Activated CD4-positive, alpha-beta T cell treated with anti-CD3 and anti-CD28 coated beads, Interleukin-2, amount 10 ng/mL, durations not matched to agents 7 days and 5 days (primary cell): ENCODE measurements at regions not wholly inside any gene's neighbourhood (a gene's known extent, or its start where the extent isn't known, plus 50 kb on each side); places are given as distances from the start of the nearest gene placed in this dataset.

Experiments
- CTCF ChIA-PET: fragments of 350-600 bp; sonication (Branson Sonifier 250); formaldehyde crosslinking; loops from one replicate; lab custom pipeline; 2021; ENCODE audit warnings: antibody characterized with exemption; lab: Charles Lee
- POLR2A ChIA-PET: fragments of 350-600 bp; sonication (Branson Sonifier 250); formaldehyde crosslinking; loops from one replicate; lab custom pipeline; 2021; ENCODE audit warnings: antibody characterized with exemption; lab: Charles Lee
- DNase-seq: peaks from one replicate; pipeline ENCODE4 v3.0.0-alpha.2; 2020
- H3K27ac Mint-ChIP-seq: one replicate; pipeline ENCODE4 v1.8.0; 2021; ENCODE audit warnings: mild to moderate bottlenecking, moderate library complexity, mixed read lengths
- H3K27me3 Mint-ChIP-seq: one replicate; pipeline ENCODE4 v1.8.0; 2021; ENCODE audit warnings: mixed read lengths
- H3K36me3 Mint-ChIP-seq: one replicate; pipeline ENCODE4 v1.8.0; 2021; ENCODE audit warnings: low read depth, mixed read lengths
- H3K4me1 Mint-ChIP-seq: one replicate; pipeline ENCODE4 v1.8.0; 2021; ENCODE audit warnings: mixed read lengths
- H3K4me3 Mint-ChIP-seq: one replicate; pipeline ENCODE4 v1.8.0; 2021; ENCODE audit warnings: mild to moderate bottlenecking, moderate library complexity, mixed read lengths
- H3K9me3 Mint-ChIP-seq: one replicate; pipeline ENCODE4 v1.8.0; 2021; ENCODE audit warnings: mixed read lengths

GRCh38 chr14:66174453-66174891, 311.7 kb upstream of the CCDC196 start:
- H3K27ac Mint-ChIP-seq, result no peak overlapping the region
- peaks cover 24% of the 10 kb centered on the region for H3K27me3 Mint-ChIP-seq
- no peaks in the 10 kb centered on the region for H3K4me1 Mint-ChIP-seq
- no peak overlapping the region for H3K4me3 Mint-ChIP-seq
- H3K36me3 Mint-ChIP-seq, result no peaks in the 10 kb centered on the region
- POLR2A ChIA-PET, result no interaction called here
- H3K9me3 Mint-ChIP-seq, result no peaks in the 10 kb centered on the region
- CTCF ChIA-PET, result no interaction called here
- DNase-seq, result no peak

GRCh38 chr14:66177935-66178334, 308.2 kb upstream of the CCDC196 start:
- no peak for DNase-seq
- H3K4me3 Mint-ChIP-seq, result no peak overlapping the region
- CTCF ChIA-PET, result no interaction called here
- no peaks in the 10 kb centered on the region for H3K4me1 Mint-ChIP-seq
- no peaks in the 10 kb centered on the region for H3K9me3 Mint-ChIP-seq
- POLR2A ChIA-PET, result no interaction called here
- H3K27ac Mint-ChIP-seq, result no peak overlapping the region
- H3K36me3 Mint-ChIP-seq, result no peaks in the 10 kb centered on the region
- H3K27me3 Mint-ChIP-seq, result peaks cover 19% of the 10 kb centered on the region

- Mint-ChIP-seq H3K4me3 (no peak overlapping the region), H3K27me3 (peaks cover 8% of the 10 kb centered on the region), H3K9me3 (peaks cover 5% of the 10 kb centered on the region), H3K27ac (no peak overlapping the region), H3K4me1 (no peaks in the 10 kb centered on the region), H3K36me3 (no peaks in the 10 kb centered on the region)
- CTCF ChIA-PET, result no interaction called here
- no peak for DNase-seq
- POLR2A ChIA-PET, result no interaction called here
These were observed 289.5 kb upstream of the CCDC196 start for GRCh38 chr14:66196670-66197069.

GRCh38 chr14:66197276-66197675, 288.9 kb upstream of the CCDC196 start:
- POLR2A ChIA-PET, result no interaction called here
- Mint-ChIP-seq H3K9me3 (peaks cover 5% of the 10 kb centered on the region), H3K27me3 (peaks cover 9% of the 10 kb centered on the region)

GRCh38 chr14:66206554-66206953, 279.6 kb upstream of the CCDC196 start:
- Mint-ChIP-seq H3K9me3 (peaks cover 11% of the 10 kb centered on the region), H3K4me1 (no peaks in the 10 kb centered on the region), H3K4me3 (no peak overlapping the region), H3K27me3 (peaks cover 9% of the 10 kb centered on the region), H3K27ac (no peak overlapping the region), H3K36me3 (no peaks in the 10 kb centered on the region)
- no peak for DNase-seq
- POLR2A ChIA-PET, result no interaction called here
- CTCF ChIA-PET, result no interaction called here

More at GRCh38 chr14:66197276-66197675, 288.9 kb upstream of the CCDC196 start:
- no peak overlapping the region for H3K4me3 Mint-ChIP-seq
- DNase-seq, result no peak
- H3K4me1 Mint-ChIP-seq, result no peaks in the 10 kb centered on the region
- no peaks in the 10 kb centered on the region for H3K36me3 Mint-ChIP-seq
- no peak overlapping the region for H3K27ac Mint-ChIP-seq
- CTCF ChIA-PET, result no interaction called here

GRCh38 chr14:66216763-66217162, 269.4 kb upstream of the CCDC196 start:
- H3K4me3 Mint-ChIP-seq, result no peak overlapping the region
- CTCF ChIA-PET, result no interaction called here
- no peaks in the 10 kb centered on the region for H3K36me3 Mint-ChIP-seq
- peaks cover 13% of the 10 kb centered on the region for H3K9me3 Mint-ChIP-seq
- POLR2A ChIA-PET, result no interaction called here
- no peak overlapping the region for H3K27ac Mint-ChIP-seq
- no peaks in the 10 kb centered on the region for H3K4me1 Mint-ChIP-seq
- no peaks in the 10 kb centered on the region for H3K27me3 Mint-ChIP-seq
- DNase-seq, result no peak

- POLR2A ChIA-PET, result no interaction called here
- CTCF ChIA-PET, result no interaction called here
- H3K27ac Mint-ChIP-seq, result no peak overlapping the region
- H3K36me3 Mint-ChIP-seq, result no peaks in the 10 kb centered on the region
- H3K4me1 Mint-ChIP-seq, result no peaks in the 10 kb centered on the region
- no peak for DNase-seq
- no peak overlapping the region for H3K4me3 Mint-ChIP-seq
- peaks cover 13% of the 10 kb centered on the region for H3K9me3 Mint-ChIP-seq
- no peaks in the 10 kb centered on the region for H3K27me3 Mint-ChIP-seq
These were observed 266.3 kb upstream of the CCDC196 start for GRCh38 chr14:66219886-66220285.

GRCh38 chr14:66224492-66225178, 261.5 kb upstream of the CCDC196 start:
- DNase-seq, result no peak
- no peaks in the 10 kb centered on the region for H3K36me3 Mint-ChIP-seq
- ChIA-PET CTCF (interaction anchor here (0.7 to 2.2 kb wide), 2 partner anchors 11 to 18 kb away, joined by 3 to 5 read pairs; no protein-coding TSS in a partner anchor), POLR2A (no interaction called here)
- no peak overlapping the region for H3K27ac Mint-ChIP-seq
- H3K4me3 Mint-ChIP-seq, result no peak overlapping the region
- H3K4me1 Mint-ChIP-seq, result peaks cover 4% of the 10 kb centered on the region
- no peaks in the 10 kb centered on the region for H3K27me3 Mint-ChIP-seq
- H3K9me3 Mint-ChIP-seq, result peaks cover 22% of the 10 kb centered on the region

- H3K4me1 Mint-ChIP-seq, result peaks cover 4% of the 10 kb centered on the region
- H3K9me3 Mint-ChIP-seq, result peaks cover 23% of the 10 kb centered on the region
- no peaks in the 10 kb centered on the region for H3K36me3 Mint-ChIP-seq
- H3K27me3 Mint-ChIP-seq, result peaks cover under 1% of the 10 kb centered on the region
- no peak for DNase-seq
- no peak overlapping the region for H3K4me3 Mint-ChIP-seq
- CTCF ChIA-PET, result interaction anchor here (2.2 kb wide), 1 partner anchor 10 kb away, joined by 5 read pairs; no protein-coding TSS in a partner anchor
- POLR2A ChIA-PET, result no interaction called here
- H3K27ac Mint-ChIP-seq, result no peak overlapping the region
These were observed 260.8 kb upstream of the CCDC196 start for GRCh38 chr14:66225337-66225736.

- peaks cover 4% of the 10 kb centered on the region for H3K4me1 Mint-ChIP-seq
- H3K4me3 Mint-ChIP-seq, result no peak overlapping the region
- no peaks in the 10 kb centered on the region for H3K36me3 Mint-ChIP-seq
- ChIA-PET CTCF (no interaction called here), POLR2A (no interaction called here)
- H3K27me3 Mint-ChIP-seq, result peaks cover 23% of the 10 kb centered on the region
- no peak overlapping the region for H3K27ac Mint-ChIP-seq
- no peak for DNase-seq
- H3K9me3 Mint-ChIP-seq, result peaks cover 25% of the 10 kb centered on the region
These were observed 257.8 kb upstream of the CCDC196 start for GRCh38 chr14:66228267-66228970.

- Mint-ChIP-seq H3K27me3 (peaks cover 26% of the 10 kb centered on the region), H3K27ac (no peak overlapping the region), H3K36me3 (no peaks in the 10 kb centered on the region), H3K4me1 (peaks cover 4% of the 10 kb centered on the region), H3K9me3 (peaks cover 21% of the 10 kb centered on the region), H3K4me3 (no peak overlapping the region)
- ChIA-PET CTCF (interaction anchor here (0.6 kb wide), 1 partner anchor 127 kb away, joined by 3 read pairs; no protein-coding TSS in a partner anchor), POLR2A (interaction anchor here (0.8 kb wide), 1 partner anchor 510 kb away, joined by 3 read pairs; no protein-coding TSS in a partner anchor)
- DNase-seq, result no peak
These were observed 254.4 kb upstream of the CCDC196 start for GRCh38 chr14:66231820-66232219.

- ChIA-PET POLR2A (no interaction called here), CTCF (interaction anchor here (1.1 kb wide), 2 partner anchors 17 to 337 kb away, joined by 3 read pairs; no protein-coding TSS in a partner anchor)
- H3K27me3 Mint-ChIP-seq, result peaks cover 37% of the 10 kb centered on the region
- H3K9me3 Mint-ChIP-seq, result peaks cover 6% of the 10 kb centered on the region
- H3K36me3 Mint-ChIP-seq, result no peaks in the 10 kb centered on the region
- no peaks in the 10 kb centered on the region for H3K4me1 Mint-ChIP-seq
- no peak for DNase-seq
- H3K4me3 Mint-ChIP-seq, result no peak overlapping the region
- no peak overlapping the region for H3K27ac Mint-ChIP-seq
These were observed 252.6 kb upstream of the CCDC196 start for GRCh38 chr14:66233591-66233990.

GRCh38 chr14:66234411-66234810, 251.8 kb upstream of the CCDC196 start:
- CTCF ChIA-PET, result interaction anchor here (1.1 to 2.2 kb wide), 4 partner anchors 9 to 336 kb away, joined by 3 to 5 read pairs (median 4); no protein-coding TSS in a partner anchor
- Mint-ChIP-seq H3K4me3 (no peak overlapping the region), H3K27ac (no peak overlapping the region), H3K36me3 (no peaks in the 10 kb centered on the region), H3K4me1 (no peaks in the 10 kb centered on the region), H3K27me3 (peaks cover 37% of the 10 kb centered on the region), H3K9me3 (peaks cover 4% of the 10 kb centered on the region)
- DNase-seq, result no peak
- POLR2A ChIA-PET, result interaction anchor here (0.6 kb wide), 1 partner anchor 1132 kb away, joined by 3 read pairs; no protein-coding TSS in a partner anchor
